HepG2 (cell line): ENCODE measurements at regions not wholly inside any gene's neighbourhood (a gene's known extent, or its start where the extent isn't known, plus 50 kb on each side); places are given as distances from the start of the nearest gene placed in this dataset.

ENCODE experiments used
- ATAC-seq: fragments of 200-7000 bp; cut with Tn5 transposase; 3 replicates; pipeline ENCODE4 v1.9.1; 2020; ENCODE audit warnings: mild to moderate bottlenecking, moderate library complexity
- BruUV-seq: library from RNA; stranded (reverse); fragments of 400-500 nt; replicated peaks from 2 replicates; lab custom pipeline; 2021; lab: Mats Ljungman, UMichigan
- CTCF ChIA-PET: fragments of 300-600 bp; formaldehyde crosslinking; extraction: SDS; loops from one replicate; lab custom pipeline; 2021; ENCODE audit warnings: low total read pairs, inconsistent platforms, low intra/inter-chr PET ratio; lab: Yijun Ruan, JAX
- POLR2A ChIA-PET: fragments of 350-600 bp; sonication (Branson Sonifier 250); formaldehyde crosslinking; loops from one replicate; lab custom pipeline; 2020; ENCODE audit warnings: antibody characterized with exemption, inconsistent platforms; lab: Yijun Ruan, JAX
- DNase-seq: peaks from one replicate; pipeline ENCODE4 v3.0.0-alpha.2; 2015; ENCODE audit warnings: low spot score
- FAIRE-seq: peaks from 3 replicates; lab custom pipeline; 2011; peaks lifted over from hg19 to GRCh38; lab: Jason Lieb, UNC
- H2AFZ ChIP-seq: one replicate; pipeline ENCODE4 v1.6.1; 2011; ENCODE audit warnings: low read length, inconsistent platforms
- H3K27ac ChIP-seq: fragments of 300-600 bp; 3 replicates; pipeline ENCODE4 v1.8.0; 2011; ENCODE audit warnings: mixed run types, mild to moderate bottlenecking, mixed read lengths, low read length, inconsistent platforms; ENCODE audit not compliant: insufficient read depth; ENCODE audit errors: extremely low read length
- H3K27me3 ChIP-seq, 2 experiments: fragments of 200-600 bp in 1 of 2; 2 replicates in 1 of 2; 3 replicates in 1 of 2; pipeline versions ENCODE4 v1.6.0 to v1.8.0; 2011; ENCODE audit warnings: low read length in 2 of 2, mild to moderate bottlenecking in 2 of 2, moderate library complexity in 2 of 2, inconsistent platforms in 1 of 2; ENCODE audit not compliant: insufficient read depth in 2 of 2, control insufficient read depth in 1 of 2
- H3K36me3 ChIP-seq, 2 experiments: fragments of 200-600 bp in 1 of 2; replicated peaks in 1 of 2; 2 replicates in 1 of 2; 3 replicates in 1 of 2; pipeline versions ENCODE4 v1.5.1 to v1.8.0; 2011; ENCODE audit warnings: low read length in 2 of 2, inconsistent platforms in 1 of 2; ENCODE audit not compliant: insufficient read depth in 2 of 2, control insufficient read depth in 1 of 2
- H3K4me1 ChIP-seq: 2 replicates; pipeline ENCODE4 v1.5.1; 2012; ENCODE audit warnings: low read length, inconsistent platforms; ENCODE audit not compliant: insufficient read depth
- H3K4me2 ChIP-seq: 2 replicates; pipeline ENCODE4 v1.6.0; 2011; ENCODE audit warnings: low read depth, low read length, inconsistent platforms
- H3K4me3 ChIP-seq, 3 experiments: fragments of 200-600 bp in 1 of 3; sonication (generic), shearing (Covaris generic) in 1 of 3; replicated peaks in 1 of 3; 2 replicates each; pipeline ENCODE4 v1.5.1; 2011 to 2016; ENCODE audit warnings: low read length in 3 of 3, inconsistent platforms in 2 of 3, low read depth in 2 of 3, mild to moderate bottlenecking in 2 of 3, control low read depth in 1 of 3, mixed read lengths in 1 of 3; ENCODE audit not compliant: insufficient read depth in 1 of 3
- H3K79me2 ChIP-seq: one replicate; pipeline ENCODE4 v1.6.1; 2011; ENCODE audit warnings: low read length, inconsistent platforms; ENCODE audit not compliant: insufficient read depth
- H3K9ac ChIP-seq: 2 replicates; pipeline ENCODE4 v1.6.0; 2011; ENCODE audit warnings: mild to moderate bottlenecking, low read depth, low read length, inconsistent platforms; ENCODE audit not compliant: insufficient read depth
- H3K9me3 ChIP-seq: 2 replicates; pipeline ENCODE4 v1.5.1; 2012; ENCODE audit warnings: mild to moderate bottlenecking, low read length
- H4K20me1 ChIP-seq: 2 replicates; pipeline ENCODE4 v1.6.0; 2011; ENCODE audit warnings: inconsistent platforms, mild to moderate bottlenecking, low read length, moderate library complexity; ENCODE audit not compliant: insufficient read depth
- CENPT ChIP-seq: sonication (generic); formaldehyde crosslinking; IDR thresholded peaks from 2 replicates; pipeline ENCODE4 v1.8.0; 2022; ENCODE audit warnings: low read depth, mild to moderate bottlenecking, moderate library complexity, missing genetic modification reagents
- KDM3A ChIP-seq: IDR thresholded peaks from 2 replicates; pipeline ENCODE4 v1.6.1; 2018; ENCODE audit warnings: low read depth, missing compliant biosample characterization
- KLF11 ChIP-seq: IDR thresholded peaks from 2 replicates; pipeline ENCODE4 v1.6.1; 2016; ENCODE audit warnings: missing compliant biosample characterization
- MXD4 ChIP-seq: IDR thresholded peaks from 2 replicates; pipeline ENCODE4 v1.6.1; 2016; ENCODE audit warnings: mild to moderate bottlenecking, missing biosample characterization, missing genetic modification reagents
- ZNF274 ChIP-seq: sonication (generic); formaldehyde crosslinking; IDR thresholded peaks from 2 replicates; pipeline ENCODE4 v1.5.1; 2020; ENCODE audit warnings: mild to moderate bottlenecking, missing genetic modification reagents
- ZNF496 ChIP-seq: sonication (generic); formaldehyde crosslinking; IDR thresholded peaks from 2 replicates; pipeline ENCODE4 v1.8.1; 2023; ENCODE audit warnings: mild to moderate bottlenecking, moderate library complexity, missing genetic modification reagents; ENCODE audit not compliant: insufficient replicate concordance
- ZNF501 ChIP-seq: sonication (generic); formaldehyde crosslinking; IDR thresholded peaks from 2 replicates; pipeline ENCODE4 v1.5.1; 2020; ENCODE audit warnings: mild to moderate bottlenecking, moderate library complexity, missing genetic modification reagents
- ZNF570 ChIP-seq: sonication (generic); formaldehyde crosslinking; IDR thresholded peaks from 2 replicates; pipeline ENCODE4 v1.4.0; 2020; ENCODE audit warnings: mild to moderate bottlenecking, missing genetic modification reagents, borderline replicate concordance
- ZNF615 ChIP-seq: sonication (generic); formaldehyde crosslinking; IDR thresholded peaks from 2 replicates; pipeline ENCODE4 v1.5.0; 2020; ENCODE audit warnings: mild to moderate bottlenecking, missing genetic modification reagents, borderline replicate concordance
- ZNF770 ChIP-seq: sonication (generic); formaldehyde crosslinking; IDR thresholded peaks from 2 replicates; pipeline ENCODE4 v1.5.0; 2020; ENCODE audit warnings: mild to moderate bottlenecking, missing genetic modification reagents
- ZNF839 ChIP-seq: sonication (generic); formaldehyde crosslinking; IDR thresholded peaks from 2 replicates; pipeline ENCODE4 v1.4.0; 2020; ENCODE audit warnings: missing genetic modification reagents, mild to moderate bottlenecking, borderline replicate concordance
- WGBS: methylation state at CpG from one replicate; pipeline ENCODE4 v1.1.6; 2017; ENCODE audit warnings: low lambda C conversion rate; 5-methylcytosine and 5-hydroxymethylcytosine counted together
- in situ Hi-C: cut with HindIII; loops from 2 replicates; pipeline ENCODE4 v1.10.0; 2017; ENCODE audit warnings: low pct_unique_long_range_greater_than_20kb; ENCODE audit not compliant: extremely low pct_ligation_motif_present
- intact Hi-C: fragments of 100-400 bp; cut with micrococcal nuclease; formaldehyde crosslinking; loops from one replicate; pipeline ENCODE4 v1.10.0; 2022; ENCODE audit not compliant: unreplicated experiment
- TF ChIP-seq, protein P1 (sequence below): sonication (generic); formaldehyde crosslinking; IDR thresholded peaks from 2 replicates; pipeline ENCODE4 v1.5.1; 2020; ENCODE audit warnings: mild to moderate bottlenecking, missing genetic modification reagents, borderline replicate concordance

- H3K4me3 ChIP-seq = no peak overlapping the region
Observed at GRCh38 chr16:87044032-87044382, 273.2 kb downstream of the C16orf95 start.

DNA sequence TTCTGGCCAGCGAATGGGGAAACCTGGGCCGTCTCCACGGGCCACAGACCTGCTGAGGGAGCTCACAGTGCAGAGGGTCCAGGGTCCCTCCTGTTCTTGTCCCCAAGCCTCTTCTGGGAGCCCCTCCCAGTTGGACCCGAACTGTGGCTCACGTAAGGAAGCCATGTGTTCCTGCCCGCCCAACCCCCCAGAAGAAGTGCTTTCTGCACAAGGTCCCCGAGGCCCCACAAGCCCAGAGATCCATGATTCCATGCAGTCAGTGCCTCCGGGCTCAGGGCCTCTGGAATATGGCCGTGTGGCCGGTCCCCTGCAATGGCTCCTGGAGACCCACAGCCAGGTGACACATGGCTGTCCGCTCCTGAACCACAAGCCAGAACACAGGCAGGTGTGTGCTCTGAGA is 272.4 kb downstream of the C16orf95 start:
- Histone ChIP-seq H3K4me1 (no peaks in the 10 kb centered on the region), H3K27me3 (peaks cover 15 to 67% of the 10 kb centered on the region in 2 experiments; a peak in 4 of 5 replicates), H3K36me3 (no peaks in the 10 kb centered on the region), H3K79me2 (no peaks in the 10 kb centered on the region), H3K27ac (no peak overlapping the region), H3K4me2 (no peak overlapping the region), H2AFZ (no peak overlapping the region), H3K4me3 (no peak overlapping the region), H3K9ac (no peak overlapping the region), H4K20me1 (no peaks in the 10 kb centered on the region), H3K9me3 (no peaks in the 10 kb centered on the region)
- intact Hi-C loops (no loop called here), in situ Hi-C loops (no loop called here)
- ATAC-seq = no peak
- CTCF ChIA-PET = no interaction called here
- 15% methylated on average over 11 of the region's 11 CpGs for WGBS
- POLR2A ChIA-PET = no interaction called here
- no peak for DNase-seq
- FAIRE-seq = no peak
- BruUV-seq = no TSS peak
- TF ChIP-seq ZNF615 (CRISPR knock-in tag) (no peak), MXD4 (CRISPR knock-in tag) (no peak), ZNF501 (no peak), ZNF570 (CRISPR knock-in tag) (no peak), ZNF496 (CRISPR knock-in tag) (no peak)
- TF ChIP-seq, protein P1, sequence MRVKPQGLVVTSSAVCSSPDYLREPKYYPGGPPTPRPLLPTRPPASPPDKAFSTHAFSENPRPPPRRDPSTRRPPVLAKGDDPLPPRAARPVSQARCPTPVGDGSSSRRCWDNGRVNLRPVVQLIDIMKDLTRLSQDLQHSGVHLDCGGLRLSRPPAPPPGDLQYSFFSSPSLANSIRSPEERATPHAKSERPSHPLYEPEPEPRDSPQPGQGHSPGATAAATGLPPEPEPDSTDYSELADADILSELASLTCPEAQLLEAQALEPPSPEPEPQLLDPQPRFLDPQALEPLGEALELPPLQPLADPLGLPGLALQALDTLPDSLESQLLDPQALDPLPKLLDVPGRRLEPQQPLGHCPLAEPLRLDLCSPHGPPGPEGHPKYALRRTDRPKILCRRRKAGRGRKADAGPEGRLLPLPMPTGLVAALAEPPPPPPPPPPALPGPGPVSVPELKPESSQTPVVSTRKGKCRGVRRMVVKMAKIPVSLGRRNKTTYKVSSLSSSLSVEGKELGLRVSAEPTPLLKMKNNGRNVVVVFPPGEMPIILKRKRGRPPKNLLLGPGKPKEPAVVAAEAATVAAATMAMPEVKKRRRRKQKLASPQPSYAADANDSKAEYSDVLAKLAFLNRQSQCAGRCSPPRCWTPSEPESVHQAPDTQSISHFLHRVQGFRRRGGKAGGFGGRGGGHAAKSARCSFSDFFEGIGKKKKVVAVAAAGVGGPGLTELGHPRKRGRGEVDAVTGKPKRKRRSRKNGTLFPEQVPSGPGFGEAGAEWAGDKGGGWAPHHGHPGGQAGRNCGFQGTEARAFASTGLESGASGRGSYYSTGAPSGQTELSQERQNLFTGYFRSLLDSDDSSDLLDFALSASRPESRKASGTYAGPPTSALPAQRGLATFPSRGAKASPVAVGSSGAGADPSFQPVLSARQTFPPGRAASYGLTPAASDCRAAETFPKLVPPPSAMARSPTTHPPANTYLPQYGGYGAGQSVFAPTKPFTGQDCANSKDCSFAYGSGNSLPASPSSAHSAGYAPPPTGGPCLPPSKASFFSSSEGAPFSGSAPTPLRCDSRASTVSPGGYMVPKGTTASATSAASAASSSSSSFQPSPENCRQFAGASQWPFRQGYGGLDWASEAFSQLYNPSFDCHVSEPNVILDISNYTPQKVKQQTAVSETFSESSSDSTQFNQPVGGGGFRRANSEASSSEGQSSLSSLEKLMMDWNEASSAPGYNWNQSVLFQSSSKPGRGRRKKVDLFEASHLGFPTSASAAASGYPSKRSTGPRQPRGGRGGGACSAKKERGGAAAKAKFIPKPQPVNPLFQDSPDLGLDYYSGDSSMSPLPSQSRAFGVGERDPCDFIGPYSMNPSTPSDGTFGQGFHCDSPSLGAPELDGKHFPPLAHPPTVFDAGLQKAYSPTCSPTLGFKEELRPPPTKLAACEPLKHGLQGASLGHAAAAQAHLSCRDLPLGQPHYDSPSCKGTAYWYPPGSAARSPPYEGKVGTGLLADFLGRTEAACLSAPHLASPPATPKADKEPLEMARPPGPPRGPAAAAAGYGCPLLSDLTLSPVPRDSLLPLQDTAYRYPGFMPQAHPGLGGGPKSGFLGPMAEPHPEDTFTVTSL (CRISPR knock-in tag) = no peak

More at GRCh38 chr16:87044032-87044382, 273.2 kb downstream of the C16orf95 start:
- ChIA-PET POLR2A (no interaction called here), CTCF (no interaction called here)
- Histone ChIP-seq H3K4me2 (no peak overlapping the region), H3K79me2 (no peaks in the 10 kb centered on the region), H3K36me3 (no peaks in the 10 kb centered on the region), H2AFZ (no peak overlapping the region), H3K9ac (no peak overlapping the region), H3K9me3 (no peaks in the 10 kb centered on the region), H3K27me3 (peaks cover 15 to 67% of the 10 kb centered on the region in 2 experiments; a peak in 4 of 5 replicates), H3K4me1 (no peaks in the 10 kb centered on the region), H3K27ac (no peak overlapping the region), H4K20me1 (no peaks in the 10 kb centered on the region)
- whole genome bisulfite sequencing = 5% methylated on average over 8 of the region's 8 CpGs
- DNase-seq = no peak
- ATAC-seq = no peak
- TF ChIP-seq ZNF839 (CRISPR knock-in tag) = no peak
- TF ChIP-seq ZNF274 (CRISPR knock-in tag) = no peak
- no peak for TF ChIP-seq KDM3A
- TF ChIP-seq CENPT (CRISPR knock-in tag) = no peak
- no peak for TF ChIP-seq KLF11 (CRISPR knock-in tag)
- TF ChIP-seq ZNF770 (CRISPR knock-in tag) = no peak
- no peak for FAIRE-seq
- in situ Hi-C loops = no loop called here
- intact Hi-C loops = no loop called here
- no TSS peak for BruUV-seq
